ENCODE measurements at regions not wholly inside any gene's neighbourhood (a gene's known extent, or its start where the extent isn't known, plus 50 kb on each side); places are given as distances from the start of the nearest gene placed in this dataset.

DNA sequence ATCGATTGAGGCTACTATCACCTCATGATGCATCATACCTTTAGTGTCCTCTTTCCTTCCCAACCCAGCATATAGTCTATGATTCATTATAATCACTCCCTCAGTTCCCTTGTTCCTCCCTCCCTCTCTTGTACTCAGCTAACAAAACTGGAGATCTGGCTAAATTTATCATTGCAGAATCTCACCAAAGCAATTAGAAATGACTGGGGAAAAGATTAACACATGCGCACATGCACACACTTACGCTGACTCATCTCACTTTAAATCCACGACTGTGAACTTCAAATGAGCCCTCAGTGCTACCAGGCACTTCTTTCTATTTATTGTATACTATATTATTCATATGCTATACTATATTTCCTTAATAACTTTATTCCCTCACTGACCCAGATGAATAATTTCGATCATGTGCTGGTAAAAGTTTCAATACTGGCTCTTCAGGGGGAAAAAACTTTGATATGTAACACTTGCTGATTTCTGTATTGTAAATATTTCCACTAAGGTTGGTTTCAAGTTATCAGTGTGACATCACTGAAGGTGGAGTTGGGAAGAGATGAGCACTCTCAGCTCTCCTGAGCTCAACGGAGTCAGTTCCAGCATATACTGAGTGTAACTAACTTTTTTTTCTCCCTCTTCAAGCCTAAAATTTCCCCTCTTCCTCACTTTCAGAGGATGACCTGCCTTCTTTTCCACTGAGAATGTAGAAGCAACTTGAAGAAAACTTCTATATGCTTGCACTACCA is 613.7 kb upstream of the B3GALT2 start:
- DNase-seq = no peak

DNA sequence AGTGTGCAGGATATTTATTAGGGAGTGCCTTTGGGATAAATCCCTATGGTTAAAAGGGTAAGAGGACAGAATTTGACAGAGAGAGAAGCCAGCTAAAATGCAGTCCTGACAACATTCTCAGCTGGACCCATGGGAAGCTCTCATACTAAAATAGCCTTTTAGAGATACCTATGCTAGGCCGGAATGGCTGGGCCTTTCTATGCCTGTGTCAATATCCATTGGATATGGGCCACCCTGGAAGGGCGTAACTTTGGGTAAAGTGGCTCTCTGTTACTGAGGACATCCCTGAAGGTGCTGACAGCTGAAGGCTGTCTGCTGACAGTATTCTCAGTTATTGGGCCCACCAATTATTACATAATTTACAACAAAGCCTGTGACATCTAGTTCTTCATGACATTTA is 613.0 kb upstream of the B3GALT2 start:
- no peak for DNase-seq

DNA sequence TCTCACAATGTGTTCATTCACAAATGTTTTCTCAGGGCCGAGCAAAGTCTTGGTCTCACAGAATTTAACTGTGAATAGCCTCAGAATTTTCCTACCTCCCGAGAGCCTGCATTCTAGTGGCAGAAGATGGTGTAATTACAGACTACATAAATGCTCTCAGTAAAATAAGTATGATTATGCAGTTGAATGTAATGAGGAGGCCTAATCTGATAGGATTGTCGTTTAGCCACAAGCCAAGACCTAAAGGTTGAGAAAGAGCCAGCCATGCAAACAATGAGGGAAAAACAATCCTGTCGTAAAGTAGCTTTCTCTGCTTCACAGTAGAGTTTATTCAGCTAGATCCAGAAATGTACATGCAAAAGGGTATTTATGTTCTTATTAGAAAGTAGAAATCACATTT is 607.8 kb upstream of the B3GALT2 start:
- no peak for DNase-seq

DNA sequence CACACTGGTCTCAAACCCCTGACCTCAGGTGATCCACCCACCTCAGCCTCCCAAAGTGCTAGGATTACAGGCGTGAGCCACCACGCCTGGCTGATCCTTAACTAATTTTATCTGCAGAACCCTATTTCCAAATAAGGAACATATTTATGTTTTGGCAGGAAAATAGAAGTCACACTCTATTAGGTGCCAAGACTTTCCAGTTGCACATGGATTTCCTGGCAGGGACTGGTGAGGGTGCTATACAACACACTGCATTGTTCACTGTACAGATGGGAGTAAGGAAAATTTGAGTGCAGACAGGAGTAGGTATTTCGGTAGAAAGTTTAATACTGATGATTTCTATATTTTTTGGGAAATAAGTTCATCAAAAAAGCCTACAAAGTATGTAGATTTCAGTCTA is 605.3 kb upstream of the B3GALT2 start:
- DNase-seq = no peak

DNA sequence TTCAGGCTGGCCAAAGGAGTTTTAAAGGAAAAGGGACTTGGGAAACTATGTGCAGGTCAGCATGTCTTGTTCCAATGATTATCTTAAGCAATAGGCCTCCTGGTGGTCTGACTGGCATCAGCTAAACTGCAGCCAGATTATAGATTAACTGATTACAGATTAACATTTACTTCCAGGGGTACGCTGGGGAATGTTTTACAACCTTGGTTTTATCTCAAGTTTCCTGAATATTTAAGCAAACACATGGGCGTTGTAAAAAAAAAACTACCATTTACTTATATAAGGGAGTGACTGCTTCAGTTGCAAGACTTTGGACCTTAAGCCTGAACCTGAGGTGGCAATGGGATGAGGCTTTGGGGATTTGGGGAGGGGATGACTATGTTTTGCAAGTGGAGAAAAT is 600.6 kb upstream of the B3GALT2 start:
- no peak for DNase-seq

DNA sequence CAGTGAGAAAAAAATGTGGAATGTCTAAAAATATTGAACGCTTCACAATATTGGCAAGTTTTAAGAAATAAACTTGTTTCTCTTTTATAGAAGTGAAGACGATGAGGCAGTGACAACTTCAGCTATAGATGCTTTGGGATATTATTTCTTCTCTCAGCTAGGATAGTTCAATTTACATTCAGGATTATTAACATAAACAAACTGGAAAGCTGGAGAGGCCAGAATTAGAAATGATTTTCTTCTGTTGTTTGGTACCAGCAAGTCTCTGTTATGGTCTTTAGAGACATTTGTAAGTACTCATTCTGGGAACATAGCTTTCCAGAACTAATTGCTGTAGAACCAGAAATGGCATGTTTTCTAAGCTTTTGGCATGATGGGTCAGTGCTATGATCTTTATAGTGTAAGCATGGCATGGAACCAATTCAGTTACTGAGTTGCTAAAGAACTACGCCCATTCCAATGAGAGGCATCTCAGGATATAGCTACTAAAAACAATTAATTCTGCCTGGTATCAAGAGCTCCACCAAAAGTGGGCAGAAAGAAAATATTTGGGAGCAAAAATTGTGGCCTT is 599.5 kb upstream of the B3GALT2 start:
- DNase-seq = no peak

DNA sequence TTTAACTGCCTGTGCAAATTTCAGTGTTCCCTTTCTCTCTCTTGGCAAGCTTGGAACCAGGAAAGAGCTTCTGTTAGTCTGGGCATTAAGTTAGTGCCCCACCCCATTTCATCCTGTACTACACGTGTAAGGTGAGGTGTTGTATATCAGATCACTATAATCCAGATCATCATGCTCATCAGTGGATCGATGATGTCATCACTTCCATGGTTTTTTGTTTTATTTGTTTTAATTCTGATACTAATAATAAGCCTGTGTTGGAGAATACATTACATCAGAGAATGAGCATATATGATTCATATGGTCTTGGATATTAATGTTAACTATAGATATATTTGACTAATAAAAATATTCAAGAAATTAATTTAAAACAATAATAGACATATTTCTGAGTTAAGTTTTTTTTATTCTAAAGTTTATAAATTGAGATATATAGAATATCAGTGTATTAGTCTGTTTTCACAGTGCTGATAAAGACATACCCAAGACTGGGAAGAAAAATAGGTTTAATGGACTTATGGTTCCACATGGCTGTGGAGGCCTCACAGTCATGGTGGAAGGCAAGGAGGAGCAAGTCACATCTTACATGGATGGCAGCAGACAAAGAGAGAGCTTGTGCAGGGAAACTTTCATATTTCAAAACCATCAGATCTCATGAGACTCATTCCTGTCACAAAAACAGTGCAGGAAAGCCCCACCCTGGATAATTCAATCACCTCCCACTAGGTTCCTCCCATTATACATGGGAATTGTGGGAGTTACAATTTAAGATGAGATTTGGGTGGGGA is 588.3 kb upstream of the B3GALT2 start:
- no peak for DNase-seq

DNA sequence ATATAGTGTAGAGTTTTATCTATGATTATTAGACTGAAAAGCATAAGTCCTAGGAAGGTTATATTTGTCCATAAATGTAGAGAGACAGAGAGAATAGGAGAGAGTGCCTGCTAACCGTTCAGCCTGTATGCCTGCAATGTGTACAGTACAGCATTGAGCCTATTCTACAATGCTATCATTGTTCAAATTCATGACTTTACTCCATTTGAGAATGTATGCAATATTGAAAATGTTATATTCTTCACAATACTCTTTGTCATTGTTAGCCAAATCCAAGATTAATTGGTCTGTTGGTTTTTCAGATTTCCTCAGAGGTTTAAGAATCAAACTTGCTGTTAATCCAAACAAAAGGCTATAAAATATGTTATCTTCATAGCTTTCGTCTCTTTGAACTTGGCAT is 585.2 kb upstream of the B3GALT2 start:
- DNase-seq = no peak

DNA sequence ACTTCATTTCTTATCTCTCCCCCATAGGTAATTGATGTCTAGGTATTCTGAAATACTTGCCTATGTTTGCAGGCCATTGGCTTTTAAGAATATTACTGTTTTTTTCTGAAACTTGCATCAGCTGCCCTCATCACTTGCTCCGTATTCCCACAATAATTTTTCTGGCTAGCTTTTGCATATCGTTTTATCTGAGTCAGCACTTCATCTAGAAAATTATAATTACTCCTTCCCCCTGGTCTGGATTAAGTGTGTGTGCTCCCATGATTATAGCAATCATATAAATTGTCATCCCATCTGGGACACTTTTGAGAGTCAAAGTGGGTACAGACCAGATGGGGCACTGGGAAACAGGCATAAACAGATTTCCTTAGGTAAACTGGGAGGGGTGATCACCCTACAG is 583.2 kb upstream of the B3GALT2 start:
- no peak for DNase-seq

DNA sequence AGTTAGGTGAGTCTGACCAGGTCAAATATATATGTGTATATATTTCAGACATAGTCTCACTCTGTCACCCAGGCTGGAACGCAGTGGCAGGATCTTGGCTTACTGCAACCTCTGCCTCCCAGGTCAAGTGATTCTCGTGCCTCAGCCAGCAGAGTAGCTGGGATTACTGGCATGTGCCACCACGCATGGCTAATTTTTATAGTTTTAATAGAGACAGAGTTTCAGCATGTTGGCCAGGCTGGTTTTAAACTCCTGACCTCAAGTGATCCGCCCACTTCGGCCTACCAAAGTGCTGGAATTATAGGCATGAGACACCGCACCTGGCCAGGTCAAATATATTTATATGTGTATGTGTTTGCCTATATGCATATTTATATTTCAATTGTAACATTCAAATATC is 581.5 kb upstream of the B3GALT2 start:
- no peak for DNase-seq

DNA sequence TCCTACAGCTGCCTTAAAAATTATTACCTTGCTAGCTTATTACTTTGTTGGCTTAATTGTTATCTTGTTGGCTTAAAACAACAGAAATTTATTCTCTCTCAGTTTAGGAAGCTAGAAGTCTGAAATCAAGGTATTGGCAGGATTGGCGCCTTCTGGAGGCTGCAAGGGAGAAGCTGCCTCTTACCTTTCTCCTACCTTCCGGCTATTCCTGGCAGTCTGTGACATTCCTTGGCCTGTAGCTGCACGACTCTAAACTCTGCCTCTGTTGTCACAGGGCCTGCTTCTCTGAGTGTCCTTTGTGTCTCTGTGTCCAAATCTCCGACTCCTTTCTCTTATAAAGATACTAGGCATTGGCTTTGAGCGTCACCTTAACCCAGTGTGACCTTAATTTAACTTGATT is 579.9 kb upstream of the B3GALT2 start:
- no peak for DNase-seq

DNA sequence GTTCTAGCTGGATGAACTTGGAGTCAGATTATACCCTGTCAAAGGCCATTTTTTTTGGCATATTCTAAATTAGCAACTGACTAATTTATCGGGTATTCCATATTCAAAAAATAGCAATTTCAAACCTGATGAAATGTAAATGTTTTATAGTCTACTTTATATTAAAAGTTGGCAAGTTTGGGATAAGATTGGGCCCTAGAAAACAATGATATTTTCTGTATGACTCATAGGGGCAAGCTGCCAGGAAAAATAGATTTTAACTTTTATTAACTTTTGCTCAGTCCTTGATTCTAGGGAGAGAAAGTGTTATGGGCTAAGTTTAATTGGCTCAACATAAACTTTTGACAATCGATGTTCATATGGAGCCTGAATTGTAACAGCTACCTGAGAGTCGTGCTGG is 576.9 kb upstream of the B3GALT2 start:
- no peak for DNase-seq

DNA sequence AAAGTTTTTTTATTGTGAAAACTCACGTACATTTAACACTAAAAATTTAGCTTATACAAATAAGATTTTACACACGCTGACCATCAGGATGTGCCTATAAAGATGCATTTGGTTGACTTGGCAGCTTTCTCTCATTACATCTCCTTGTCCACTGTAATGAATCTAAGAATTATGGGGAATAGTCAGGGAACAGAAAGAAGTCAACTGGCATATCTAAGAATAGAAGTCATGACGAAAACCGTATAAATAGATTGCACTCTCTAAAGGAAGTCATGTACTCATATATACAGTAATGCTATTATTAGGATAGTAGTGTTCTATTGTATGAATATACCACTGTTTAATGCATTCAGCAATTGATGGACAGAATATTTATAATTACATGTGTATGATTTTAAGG is 575.8 kb upstream of the B3GALT2 start:
- no peak for DNase-seq

DNA sequence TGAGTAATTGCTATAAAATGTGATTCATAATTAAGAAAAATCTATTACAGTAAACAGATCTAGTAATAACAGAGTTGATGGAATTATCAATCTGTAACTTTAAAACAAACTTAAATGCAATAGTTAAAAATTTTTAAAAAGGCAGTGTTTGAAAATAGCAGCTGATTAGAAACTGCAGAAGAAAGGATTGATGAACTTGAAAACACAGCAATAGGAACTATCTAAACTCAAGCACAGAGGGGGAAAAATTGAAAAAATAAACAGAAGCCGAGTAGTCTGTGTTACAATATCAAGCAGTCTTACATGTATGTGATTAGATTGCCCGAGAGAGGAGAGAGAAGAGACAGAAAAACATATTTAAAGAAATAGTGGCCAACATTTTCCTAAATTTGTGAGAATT is 569.0 kb upstream of the B3GALT2 start:
- DNase-seq = no peak

DNA sequence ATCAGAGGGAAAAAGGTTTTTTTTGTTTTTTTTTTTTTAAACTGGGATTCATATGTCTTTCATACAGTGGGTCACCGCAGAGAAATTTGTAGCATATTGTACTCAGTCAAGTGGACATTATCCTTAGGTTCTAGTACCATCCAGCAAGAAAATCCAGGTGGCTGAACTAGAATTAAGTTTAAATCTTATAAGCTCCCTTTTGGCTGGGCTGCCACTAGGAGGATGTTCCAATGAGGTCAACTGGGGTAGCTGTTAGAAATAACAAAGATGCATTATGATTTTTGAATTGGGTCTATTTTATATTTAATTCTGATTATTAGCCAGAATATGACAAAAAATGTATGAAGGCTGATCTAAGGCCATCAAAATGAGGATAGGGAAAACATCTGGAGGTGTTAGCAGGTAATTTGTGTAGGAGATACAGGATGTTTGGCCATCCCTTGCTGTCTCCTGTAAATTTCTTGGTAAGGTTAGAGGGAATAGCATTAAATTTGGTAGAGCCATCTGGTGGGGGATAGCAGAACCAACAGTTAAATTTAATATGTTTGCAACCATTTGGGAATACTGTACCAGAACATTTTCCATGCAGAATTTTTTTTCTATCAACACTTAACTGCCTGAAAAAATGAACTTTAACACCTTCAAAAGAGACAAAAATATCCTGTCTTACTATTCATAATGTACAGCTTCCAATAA is 568.5 kb upstream of the B3GALT2 start:
- DNase-seq = no peak

DNA sequence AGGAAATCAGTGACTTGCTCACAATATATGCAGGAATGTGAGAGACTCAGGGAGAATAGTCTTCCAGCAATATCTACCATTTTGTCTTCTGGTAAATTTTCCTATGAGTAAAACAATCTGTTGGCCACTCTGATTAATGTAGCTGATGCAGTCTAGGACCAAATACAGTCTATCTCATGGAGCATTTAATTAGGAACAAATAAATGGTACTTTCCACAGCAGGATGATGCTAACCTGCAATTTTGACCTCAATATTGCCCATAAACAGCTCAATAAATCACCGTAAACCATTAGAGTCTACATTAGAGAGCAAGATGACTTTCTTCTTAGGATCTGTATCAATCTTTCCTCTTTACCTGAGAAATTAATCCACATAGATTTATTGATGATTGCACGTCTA is 567.7 kb upstream of the B3GALT2 start:
- DNase-seq = no peak

DNA sequence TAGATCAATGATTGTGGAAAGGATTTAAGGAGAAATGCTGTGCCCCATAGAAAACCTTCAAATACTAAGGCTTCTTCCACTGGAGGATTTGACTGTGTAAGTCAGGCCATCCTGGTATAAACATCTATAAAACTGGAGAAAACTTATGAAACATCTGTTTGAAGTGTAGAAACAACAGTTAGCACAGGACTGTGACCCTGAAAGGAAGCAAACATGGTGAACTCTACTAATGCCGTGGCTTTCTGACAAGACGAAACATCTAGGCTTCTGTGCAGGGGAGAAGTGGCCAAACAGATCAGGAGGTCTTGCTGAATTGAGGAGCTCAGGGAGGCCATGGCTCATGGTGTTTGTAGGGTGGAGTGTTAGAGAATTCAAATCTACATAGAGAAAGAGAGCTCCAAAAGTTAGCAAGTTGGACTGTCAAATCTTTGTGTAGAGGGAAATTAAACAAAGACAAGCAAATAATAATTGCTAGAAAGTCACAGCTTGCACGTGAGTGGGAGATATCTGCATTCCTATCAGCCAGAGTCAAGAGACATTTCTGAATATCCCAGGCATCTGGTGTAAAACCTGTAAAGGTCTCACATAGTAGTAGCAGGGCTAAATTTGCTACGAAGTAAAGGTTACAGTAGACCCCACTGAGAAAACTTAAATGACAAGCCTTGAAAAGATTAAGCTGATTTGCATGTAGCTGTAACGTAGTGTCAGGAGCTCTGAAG is 566.8 kb upstream of the B3GALT2 start:
- DNase-seq = no peak

DNA sequence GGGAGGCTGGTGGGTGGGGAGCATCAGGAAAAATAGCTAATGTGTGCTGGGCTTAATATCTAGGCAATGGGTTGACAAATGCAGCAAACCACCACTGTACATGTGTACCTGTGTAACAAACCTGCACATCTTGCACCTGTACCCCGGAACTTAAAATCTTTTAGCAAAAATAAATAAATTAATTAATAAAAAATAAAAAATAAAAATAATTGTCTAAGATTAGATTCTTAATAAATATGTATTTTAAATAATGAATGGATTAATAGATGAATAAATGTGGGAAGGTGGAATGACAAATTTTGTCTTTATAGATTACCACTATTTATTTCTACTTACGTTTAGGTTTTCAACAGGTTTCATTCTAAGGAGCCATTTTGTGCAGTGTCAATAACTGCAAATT is 563.5 kb upstream of the B3GALT2 start:
- no peak for DNase-seq

DNA sequence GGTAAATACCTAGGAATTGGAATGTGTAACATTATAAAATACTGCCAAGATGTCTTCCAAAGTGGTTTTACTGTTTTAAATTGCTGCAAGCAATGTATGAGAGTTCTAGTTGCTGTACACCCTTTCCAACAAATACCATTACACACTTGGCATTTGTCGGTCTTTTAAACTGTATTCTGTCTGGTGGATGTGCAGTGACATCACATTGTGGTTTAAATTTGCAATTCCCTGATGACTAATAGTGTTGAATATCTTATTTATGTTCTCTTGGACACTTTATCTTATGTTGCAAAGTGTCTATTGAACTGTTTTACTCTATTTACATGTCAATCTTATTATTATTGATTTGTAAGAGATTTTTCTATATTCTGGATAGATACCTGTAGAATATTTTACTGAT is 561.2 kb upstream of the B3GALT2 start:
- no peak for DNase-seq

DNA sequence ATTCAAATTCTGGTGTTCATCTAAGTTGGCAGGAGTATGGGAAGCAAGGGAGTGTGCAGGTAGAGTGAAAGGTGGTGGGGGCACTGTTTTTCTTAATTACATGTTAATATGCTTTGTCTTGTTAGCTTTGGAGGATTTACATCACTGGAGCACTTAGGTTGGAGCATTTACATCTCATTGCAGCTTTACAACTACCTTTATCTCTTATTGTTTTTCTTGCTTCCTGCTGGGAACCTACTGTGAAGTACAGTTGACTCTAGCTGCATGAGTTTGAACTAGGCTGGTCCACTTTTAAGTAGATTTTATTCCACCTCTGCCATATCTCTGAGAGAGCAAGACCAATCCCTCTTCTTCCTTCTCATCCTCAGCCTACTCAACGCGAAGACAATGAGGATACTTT is 554.8 kb upstream of the B3GALT2 start:
- DNase-seq = no peak

DNA sequence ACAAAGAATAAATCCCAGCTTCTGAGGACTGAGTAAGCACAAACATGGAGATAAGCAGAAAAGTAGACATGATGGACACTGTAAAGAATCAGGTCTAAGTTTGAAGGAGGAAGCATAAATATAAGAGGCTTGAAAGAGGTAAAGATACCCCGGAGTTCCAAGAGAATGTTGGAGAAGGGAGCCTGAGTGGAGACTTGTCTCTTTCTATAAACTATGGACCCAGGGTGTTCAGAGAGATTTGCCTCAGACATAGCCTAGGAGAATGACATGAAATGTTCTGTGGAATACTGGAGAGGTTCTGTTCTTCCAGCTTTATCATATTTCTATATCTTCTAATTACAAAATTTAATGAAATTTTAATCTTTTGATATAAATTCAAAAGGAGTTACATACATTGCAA is 554.3 kb upstream of the B3GALT2 start:
- no peak for DNase-seq

DNA sequence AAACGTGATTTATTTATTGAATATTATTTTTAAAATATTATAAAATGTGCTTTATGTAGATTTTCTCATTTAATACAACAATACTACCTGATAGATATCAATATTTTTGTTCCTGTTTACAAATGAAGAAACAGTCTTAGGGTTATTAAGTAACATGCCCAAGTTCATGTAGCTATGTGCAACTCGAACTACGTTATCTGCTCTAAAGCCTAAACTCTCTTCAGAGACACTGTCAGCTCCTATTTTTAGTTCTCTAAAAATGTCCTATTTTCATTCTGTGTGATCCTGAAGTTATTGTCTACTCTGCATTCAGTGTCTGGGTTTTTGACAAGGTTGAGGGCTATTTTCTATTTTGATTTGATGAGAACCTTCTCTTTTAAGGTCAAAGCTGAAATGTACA is 550.1 kb upstream of the B3GALT2 start:
- DNase-seq = no peak

DNA sequence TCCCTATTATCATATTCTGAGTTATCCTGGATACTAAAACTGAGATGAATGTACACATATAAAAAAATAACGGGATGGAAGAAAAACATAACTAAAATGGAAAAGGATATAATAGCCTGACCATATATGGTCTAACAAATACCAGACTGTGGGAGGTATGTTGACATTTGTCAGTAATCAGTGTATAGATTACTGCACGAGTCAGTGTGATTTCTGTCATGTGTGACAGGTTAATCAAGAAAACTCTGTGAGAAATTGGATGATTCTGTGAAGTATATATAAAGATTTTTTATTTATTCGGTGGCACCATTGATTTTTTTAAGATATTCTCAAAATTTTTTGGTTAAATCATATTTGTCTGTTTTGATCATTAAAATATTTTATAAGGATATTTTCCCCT is 547.3 kb upstream of the B3GALT2 start:
- DNase-seq = no peak

All from NCI-H1417 treated with DMSO at 0.1 percent for 48 hours (cell line).